HepG2 (cell line): ENCODE measurements at regions not wholly inside any gene's neighbourhood (a gene's known extent, or its start where the extent isn't known, plus 50 kb on each side); places are given as distances from the start of the nearest gene placed in this dataset.

Experiments
- MTF1 ChIP-seq: sonication (generic); formaldehyde crosslinking; IDR thresholded peaks from 2 replicates; pipeline ENCODE4 v1.5.0; 2020; ENCODE audit warnings: missing genetic modification reagents
- RBAK ChIP-seq: sonication (generic); formaldehyde crosslinking; IDR thresholded peaks from 2 replicates; pipeline ENCODE4 v1.5.1; 2020; ENCODE audit warnings: mild to moderate bottlenecking, missing genetic modification reagents
- RBM39 ChIP-seq: fragments of 200-400 bp; formaldehyde crosslinking; IDR thresholded peaks from one replicate; pipeline ENCODE4 v1.6.1; 2018; ENCODE audit warnings: antibody characterized with exemption, mild to moderate bottlenecking, low read depth, low read length; ENCODE audit not compliant: poor library complexity, severe bottlenecking
- SP1 ChIP-seq, 2 experiments: fragments of 450-650 bp in 1 of 2; sonication (generic) in 1 of 2; formaldehyde crosslinking in 1 of 2; IDR thresholded peaks; 2 replicates each; pipeline versions ENCODE4 v1.4.0 to v1.6.1; 2016 to 2020; ENCODE audit warnings: missing genetic modification reagents in 1 of 2
- TCF7L2 ChIP-seq: IDR thresholded peaks from 2 replicates; pipeline ENCODE4 v1.6.1; 2011; ENCODE audit warnings: mild to moderate bottlenecking, low read depth, low read length, moderate library complexity
- ZEB1 ChIP-seq: IDR thresholded peaks from 2 replicates; pipeline ENCODE4 v1.6.1; 2012; ENCODE audit warnings: mild to moderate bottlenecking, low read depth, inconsistent platforms; ENCODE audit not compliant: insufficient replicate concordance

GRCh38 chr12:89786177-89786810, 77.7 kb upstream of the ATP2B1 start:
- TF ChIP-seq RBAK (CRISPR knock-in tag) (no peak), MTF1 (CRISPR knock-in tag) (no peak), RBM39 (no peak), SP1 (IDR thresholded peaks at IDR 0.05) (no peak), SP1 (CRISPR knock-in tag; IDR thresholded peaks at IDR 0.05) (no peak), TCF7L2 (no peak), ZEB1 (no peak)
